IMR-90 (cell line): ENCODE measurements at regions not wholly inside any gene's neighbourhood (a gene's known extent, or its start where the extent isn't known, plus 50 kb on each side); places are given as distances from the start of the nearest gene placed in this dataset.

Experiments used
- ATAC-seq: fragments of 200-7000 bp; cut with Tn5 transposase; 2 replicates; pipeline ENCODE4 v1.9.1; 2020; ENCODE audit warnings: low read depth, mild to moderate bottlenecking, moderate library complexity
- BruUV-seq: library from RNA; stranded (reverse); fragments of 400-500 nt; replicated peaks from 2 replicates; lab custom pipeline; 2021; lab: Mats Ljungman, UMichigan
- CTCF ChIA-PET: fragments of 300-600 bp; formaldehyde crosslinking; extraction: SDS; loops from one replicate; lab custom pipeline; 2021; ENCODE audit warnings: antibody characterized with exemption; lab: Yijun Ruan, JAX
- POLR2A ChIA-PET: fragments of 300-600 bp; sonication (Branson Sonifier 250); formaldehyde crosslinking; loops from one replicate; lab custom pipeline; 2022; ENCODE audit warnings: antibody characterized with exemption; ENCODE audit not compliant: unreplicated experiment; lab: Charles Lee
- DNase-seq: peaks from one replicate; pipeline ENCODE4 v3.0.0; 2013
- H2AFZ ChIP-seq: replicated peaks from 2 replicates; pipeline ENCODE3; 2013; ENCODE audit warnings: low read length, mild to moderate bottlenecking; ENCODE audit not compliant: poor library complexity
- H2AK5ac ChIP-seq: 2 replicates; pipeline ENCODE4 v1.6.1; 2013; ENCODE audit warnings: low read depth, low read length, inconsistent platforms
- H2AK9ac ChIP-seq: replicated peaks from 2 replicates; pipeline ENCODE3; 2013; ENCODE audit warnings: mild to moderate bottlenecking, low read depth, low read length, moderate library complexity; ENCODE audit not compliant: poor library complexity
- H2BK120ac ChIP-seq: 2 replicates; pipeline ENCODE4 v1.6.1; 2013; ENCODE audit warnings: low read depth, low read length, inconsistent platforms
- H2BK15ac ChIP-seq: 3 replicates; pipeline ENCODE4 v1.6.1; 2013; ENCODE audit warnings: low read depth, low read length, inconsistent platforms
- H2BK20ac ChIP-seq: 2 replicates; pipeline ENCODE4 v1.6.1; 2013; ENCODE audit warnings: low read depth, mild to moderate bottlenecking, inconsistent platforms, low read length, moderate library complexity
- H2BK5ac ChIP-seq: 2 replicates; pipeline ENCODE4 v1.6.1; 2013; ENCODE audit warnings: mild to moderate bottlenecking, low read depth, low read length, inconsistent platforms; ENCODE audit not compliant: poor library complexity, severe bottlenecking
- H3K14ac ChIP-seq: replicated peaks from 2 replicates; pipeline ENCODE4 v1.6.1; 2013; ENCODE audit warnings: low read depth, low read length, inconsistent platforms
- H3K18ac ChIP-seq: 2 replicates; pipeline ENCODE4 v1.6.1; 2013; ENCODE audit warnings: low read depth, low read length, control low read depth
- H3K23ac ChIP-seq: 2 replicates; pipeline ENCODE4 v1.6.1; 2013; ENCODE audit warnings: low read depth, low read length, inconsistent platforms
- H3K27ac ChIP-seq: 2 replicates; pipeline ENCODE4 v1.5.1; 2013; ENCODE audit warnings: mild to moderate bottlenecking, control low read depth, low read length; ENCODE audit not compliant: insufficient read depth
- H3K27me3 ChIP-seq: 2 replicates; pipeline ENCODE4 v1.6.1; 2013; ENCODE audit warnings: low read length; ENCODE audit not compliant: control insufficient read depth, insufficient read depth
- H3K36me3 ChIP-seq: 2 replicates; pipeline ENCODE4 v1.6.1; 2013; ENCODE audit warnings: low read length, mixed read lengths; ENCODE audit not compliant: control insufficient read depth, insufficient read depth
- H3K4ac ChIP-seq: 2 replicates; pipeline ENCODE4 v1.6.1; 2013; ENCODE audit warnings: low read depth, low read length, inconsistent platforms
- H3K4me1 ChIP-seq: 2 replicates; pipeline ENCODE4 v1.6.1; 2013; ENCODE audit warnings: low read length, mixed read lengths; ENCODE audit not compliant: control insufficient read depth, insufficient read depth
- H3K4me2 ChIP-seq: 2 replicates; pipeline ENCODE4 v1.6.1; 2013; ENCODE audit warnings: low read depth, mild to moderate bottlenecking, control low read depth, low read length, moderate library complexity
- H3K4me3 ChIP-seq: 2 replicates; pipeline ENCODE4 v1.5.1; 2013; ENCODE audit warnings: low read depth, mild to moderate bottlenecking, control low read depth, low read length, moderate library complexity; ENCODE audit not compliant: insufficient read depth
- H3K56ac ChIP-seq: 2 replicates; pipeline ENCODE4 v1.6.1; 2013; ENCODE audit warnings: low read length, inconsistent platforms; ENCODE audit not compliant: insufficient read depth; ENCODE audit errors: extremely low read depth
- H3K79me1 ChIP-seq, 2 experiments: 2 replicates each; pipeline ENCODE4 v1.6.1; 2013; ENCODE audit warnings: low read length in 2 of 2, inconsistent platforms in 1 of 2, low read depth in 1 of 2
- H3K9ac ChIP-seq: 2 replicates; pipeline ENCODE4 v1.6.1; 2013; ENCODE audit warnings: low read depth, low read length, control low read depth
- H3K9me1 ChIP-seq: 2 replicates; pipeline ENCODE4 v1.6.1; 2013; ENCODE audit warnings: low read length, inconsistent platforms; ENCODE audit not compliant: insufficient read depth
- H3K9me3 ChIP-seq: 2 replicates; pipeline ENCODE4 v1.6.1; 2013; ENCODE audit warnings: low read length; ENCODE audit not compliant: control insufficient read depth, insufficient read depth
- H4K20me1 ChIP-seq: 2 replicates; pipeline ENCODE4 v1.6.1; 2013; ENCODE audit warnings: low read length, inconsistent platforms; ENCODE audit not compliant: insufficient read depth
- H4K5ac ChIP-seq: 2 replicates; pipeline ENCODE4 v1.6.1; 2013; ENCODE audit warnings: mild to moderate bottlenecking, low read depth, low read length, control low read depth
- H4K8ac ChIP-seq, 2 experiments: 2 replicates each; pipeline ENCODE4 v1.6.1; 2013; ENCODE audit warnings: low read depth in 2 of 2, low read length in 2 of 2, control low read depth in 1 of 2, inconsistent platforms in 1 of 2
- H4K91ac ChIP-seq: 2 replicates; pipeline ENCODE4 v1.6.1; 2013; ENCODE audit warnings: low read depth, low read length, inconsistent platforms; ENCODE audit not compliant: insufficient read depth
- BHLHE40 ChIP-seq: fragments of 150-350 bp; IDR thresholded peaks from 2 replicates; pipeline ENCODE4 v1.6.1; 2016; ENCODE audit warnings: mild to moderate bottlenecking, low read depth, low read length
- CEBPB ChIP-seq: IDR thresholded peaks from 2 replicates; pipeline ENCODE4 v1.6.1; 2012; ENCODE audit warnings: low read depth, low read length, improper control_type of control experiment
- CHD1 ChIP-seq: IDR thresholded peaks from 2 replicates; pipeline ENCODE4 v1.6.1; 2012; ENCODE audit warnings: low read depth, low read length, improper control_type of control experiment
- CTCF ChIP-seq: conservative IDR thresholded peaks from 2 replicates; pipeline ENCODE4 v1.5.1; 2012; ENCODE audit warnings: mild to moderate bottlenecking, low read depth, low read length, improper control_type of control experiment
- FOS ChIP-seq: fragments of 150-350 bp; IDR thresholded peaks from 2 replicates; pipeline ENCODE4 v1.6.1; 2016; ENCODE audit warnings: low read depth, low read length
- MAFK ChIP-seq: IDR thresholded peaks from 2 replicates; pipeline ENCODE4 v1.6.1; 2012; ENCODE audit warnings: low read depth, low read length, improper control_type of control experiment
- MAZ ChIP-seq: IDR thresholded peaks from 2 replicates; pipeline ENCODE4 v1.6.1; 2012; ENCODE audit warnings: low read depth, mild to moderate bottlenecking, low read length, improper control_type of control experiment, moderate library complexity, borderline replicate concordance
- NFE2L2 ChIP-seq: fragments of 150-350 bp; IDR thresholded peaks from 2 replicates; pipeline ENCODE4 v1.6.1; 2016; ENCODE audit warnings: low read depth, mild to moderate bottlenecking, low read length
- RAD21 ChIP-seq: IDR thresholded peaks from 2 replicates; pipeline ENCODE4 v1.6.1; 2012; ENCODE audit warnings: low read length, improper control_type of control experiment
- RFX5 ChIP-seq: IDR thresholded peaks from 2 replicates; pipeline ENCODE4 v1.8.0; 2012; ENCODE audit warnings: low read depth, mild to moderate bottlenecking, low read length, moderate library complexity
- SMC3 ChIP-seq: fragments of 150-350 bp; IDR thresholded peaks from 2 replicates; pipeline ENCODE4 v1.6.1; 2016; ENCODE audit warnings: low read depth, mild to moderate bottlenecking, antibody characterized with exemption, low read length, moderate library complexity
- WGBS, 2 experiments: methylation state at CpG; one replicate each; pipeline versions ENCODE4 v1.1.5 to v1.1.7; 2013; ENCODE audit warnings: missing lambda C conversion rate in 2 of 2; ENCODE audit not compliant: insufficient read length in 1 of 2; ENCODE audit errors: extremely low coverage in 2 of 2; 5-methylcytosine and 5-hydroxymethylcytosine counted together
- dilution Hi-C: fragments of 300-500 bp; cut with HindIII; formaldehyde crosslinking; loops from one replicate; pipeline ENCODE4 v1.14.3; 2018; ENCODE audit warnings: low sequenced_read_pairs; ENCODE audit not compliant: unreplicated experiment
- in situ Hi-C: fragments of 300-500 bp; cut with MboI; formaldehyde crosslinking; loops from 3 replicates; pipeline ENCODE4 v1.14.3; 2019; ENCODE audit warnings: low sequenced_read_pairs, inconsistent platforms, mixed read lengths
- intact Hi-C: fragments of 100-400 bp; cut with micrococcal nuclease; formaldehyde crosslinking; loops from 2 replicates; pipeline ENCODE4 v1.10.0; 2022
- TF ChIP-seq, protein P1 (sequence below): fragments of 150-350 bp; IDR thresholded peaks from 2 replicates; pipeline ENCODE4 v1.6.1; 2017; ENCODE audit warnings: mild to moderate bottlenecking, antibody characterized with exemption, low read length, low read depth
- TF ChIP-seq, protein P2 (sequence below): fragments of 150-350 bp; IDR thresholded peaks from 2 replicates; pipeline ENCODE4 v1.6.1; 2016; ENCODE audit warnings: low read depth, mild to moderate bottlenecking, low read length, moderate library complexity, borderline replicate concordance

- Histone ChIP-seq H3K14ac (no peak overlapping the region), H3K4me1 (peaks cover 2% of the 10 kb centered on the region; the same call in 1 of the 2 replicates), H3K36me3 (no peaks in the 10 kb centered on the region), H3K4me3 (no peak overlapping the region), H3K23ac (no peak overlapping the region), H3K56ac (no peak overlapping the region), H4K91ac (no peak overlapping the region), H3K9me3 (no peaks in the 10 kb centered on the region), H4K20me1 (no peaks in the 10 kb centered on the region), H2BK20ac (no peak overlapping the region), H3K4ac (no peak overlapping the region), H2AK5ac (no peak overlapping the region), H3K9ac (no peak overlapping the region), H3K9me1 (no peaks in the 10 kb centered on the region), H4K8ac (no peak overlapping the region), H2BK120ac (no peak overlapping the region), H3K27me3 (no peaks in the 10 kb centered on the region), H4K5ac (no peak overlapping the region), H3K79me1 (no peaks in the 10 kb centered on the region), H3K4me2 (no peak overlapping the region), H2BK5ac (no peak overlapping the region), H2BK15ac (no peak overlapping the region), H2AFZ (no peak overlapping the region), H3K27ac (no peak overlapping the region), H3K18ac (no peak overlapping the region), H2AK9ac (no peak overlapping the region)
- ATAC-seq (no peak), DNase-seq (no peak)
- WGBS, 2 experiments = no CpG with 5 or more reads among the region's 4 CpGs
- no TSS peak for BruUV-seq
- dilution Hi-C loops = no loop called here
- intact Hi-C loops = loop anchor here (5.0 kb wide), 2 partner anchors 114 to 571 kb away; no protein-coding TSS in a partner anchor
- in situ Hi-C loops = no loop called here
- ChIA-PET POLR2A (no interaction called here), CTCF (no interaction called here)
- TF ChIP-seq CEBPB = no peak
- no peak for TF ChIP-seq NFE2L2
- no peak for TF ChIP-seq MAZ
- no peak for TF ChIP-seq BHLHE40
- no peak for TF ChIP-seq MAFK
- TF ChIP-seq SMC3 = no peak
- TF ChIP-seq FOS = no peak
- TF ChIP-seq, protein P1, sequence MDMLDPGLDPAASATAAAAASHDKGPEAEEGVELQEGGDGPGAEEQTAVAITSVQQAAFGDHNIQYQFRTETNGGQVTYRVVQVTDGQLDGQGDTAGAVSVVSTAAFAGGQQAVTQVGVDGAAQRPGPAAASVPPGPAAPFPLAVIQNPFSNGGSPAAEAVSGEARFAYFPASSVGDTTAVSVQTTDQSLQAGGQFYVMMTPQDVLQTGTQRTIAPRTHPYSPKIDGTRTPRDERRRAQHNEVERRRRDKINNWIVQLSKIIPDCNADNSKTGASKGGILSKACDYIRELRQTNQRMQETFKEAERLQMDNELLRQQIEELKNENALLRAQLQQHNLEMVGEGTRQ = no peak
- TF ChIP-seq RAD21 = no peak
- TF ChIP-seq CHD1 = no peak
- no peak for TF ChIP-seq CTCF
- TF ChIP-seq, protein P2, sequence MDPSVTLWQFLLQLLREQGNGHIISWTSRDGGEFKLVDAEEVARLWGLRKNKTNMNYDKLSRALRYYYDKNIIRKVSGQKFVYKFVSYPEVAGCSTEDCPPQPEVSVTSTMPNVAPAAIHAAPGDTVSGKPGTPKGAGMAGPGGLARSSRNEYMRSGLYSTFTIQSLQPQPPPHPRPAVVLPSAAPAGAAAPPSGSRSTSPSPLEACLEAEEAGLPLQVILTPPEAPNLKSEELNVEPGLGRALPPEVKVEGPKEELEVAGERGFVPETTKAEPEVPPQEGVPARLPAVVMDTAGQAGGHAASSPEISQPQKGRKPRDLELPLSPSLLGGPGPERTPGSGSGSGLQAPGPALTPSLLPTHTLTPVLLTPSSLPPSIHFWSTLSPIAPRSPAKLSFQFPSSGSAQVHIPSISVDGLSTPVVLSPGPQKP = no peak
- TF ChIP-seq RFX5 = no peak
Measured at GRCh38 chrX:22746081-22746480, 253.7 kb upstream of the DDX53 start.
